Neuronal stem cell (in vitro differentiated cells): ENCODE measurements at regions not wholly inside any gene's neighbourhood (a gene's known extent, or its start where the extent isn't known, plus 50 kb on each side); places are given as distances from the start of the nearest gene placed in this dataset.
A peak's percentile ranks its signal among the peaks of the same experiment; 100 is the strongest.

ENCODE experiments used
- DNase-seq: peaks from one replicate; pipeline ENCODE4 v3.0.0-alpha.2; 2013; ENCODE audit warnings: low spot score
- H2AFZ ChIP-seq: one replicate; pipeline ENCODE4 v1.6.1; 2013; ENCODE audit warnings: mild to moderate bottlenecking, low read length, inconsistent platforms
- H2AK5ac ChIP-seq: 2 replicates; pipeline ENCODE4 v1.6.1; 2013; ENCODE audit warnings: low read depth, mild to moderate bottlenecking, inconsistent platforms, low read length, moderate library complexity, mixed read lengths
- H2BK120ac ChIP-seq: 2 replicates; pipeline ENCODE4 v1.6.1; 2013; ENCODE audit warnings: low read depth, mild to moderate bottlenecking, inconsistent platforms, low read length, moderate library complexity, mixed read lengths
- H2BK12ac ChIP-seq: one replicate; pipeline ENCODE4 v1.6.1; 2013; ENCODE audit warnings: low read length, inconsistent platforms
- H2BK15ac ChIP-seq: 2 replicates; pipeline ENCODE4 v1.6.1; 2013; ENCODE audit warnings: mild to moderate bottlenecking, low read length, inconsistent platforms, mixed read lengths
- H2BK5ac ChIP-seq: one replicate; pipeline ENCODE4 v1.6.1; 2013; ENCODE audit warnings: inconsistent platforms, mild to moderate bottlenecking, low read length, moderate library complexity
- H3K14ac ChIP-seq: one replicate; pipeline ENCODE4 v1.6.1; 2013; ENCODE audit warnings: low read length, inconsistent platforms
- H3K18ac ChIP-seq: 2 replicates; pipeline ENCODE4 v1.6.1; 2013; ENCODE audit warnings: low read length, inconsistent platforms
- H3K23ac ChIP-seq: 2 replicates; pipeline ENCODE4 v1.6.1; 2013; ENCODE audit warnings: low read depth, mild to moderate bottlenecking, mixed read lengths, low read length, inconsistent platforms; ENCODE audit not compliant: poor library complexity
- H3K27ac ChIP-seq: replicated peaks from 3 replicates; pipeline ENCODE4 v1.5.1; 2013; ENCODE audit warnings: low read length, inconsistent platforms
- H3K27me3 ChIP-seq, 3 experiments: 2 replicates each; pipeline ENCODE4 v1.6.1; 2013; ENCODE audit warnings: low read length in 3 of 3, mild to moderate bottlenecking in 2 of 3, inconsistent platforms in 1 of 3, low read depth in 1 of 3, mixed read lengths in 1 of 3, moderate library complexity in 1 of 3; ENCODE audit not compliant: control insufficient read depth in 3 of 3, insufficient read depth in 3 of 3
- H3K36me3 ChIP-seq, 2 donors: replicated peaks in 1 of 2; 2 replicates each; pipeline ENCODE4 v1.6.1; 2013; ENCODE audit warnings: low read length in 2 of 2; ENCODE audit not compliant: control insufficient read depth in 2 of 2, insufficient read depth in 2 of 2
- H3K4ac ChIP-seq: 2 replicates; pipeline ENCODE4 v1.6.1; 2013; ENCODE audit warnings: inconsistent platforms, mild to moderate bottlenecking, low read length, moderate library complexity
- H3K4me1 ChIP-seq, 2 donors: 1 replicate in 1 of 2; 2 replicates in 1 of 2; pipeline ENCODE4 v1.6.1; 2013; ENCODE audit warnings: low read length in 2 of 2, low read depth in 1 of 2; ENCODE audit not compliant: control insufficient read depth in 2 of 2, insufficient read depth in 1 of 2
- H3K4me2 ChIP-seq: one replicate; pipeline ENCODE4 v1.6.1; 2013; ENCODE audit warnings: mild to moderate bottlenecking, low read length, inconsistent platforms; ENCODE audit not compliant: insufficient read depth, poor library complexity, severe bottlenecking
- H3K4me3 ChIP-seq, 2 donors: 2 replicates each; pipeline ENCODE4 v1.5.1; 2013; ENCODE audit warnings: low read length in 2 of 2, mild to moderate bottlenecking in 2 of 2, inconsistent platforms in 1 of 2, moderate library complexity in 1 of 2
- H3K79me1 ChIP-seq: one replicate; pipeline ENCODE4 v1.6.1; 2013; ENCODE audit warnings: low read depth, mild to moderate bottlenecking, inconsistent platforms, low read length, moderate library complexity
- H3K9ac ChIP-seq: one replicate; pipeline ENCODE4 v1.6.1; 2013; ENCODE audit warnings: mild to moderate bottlenecking, low read depth, low read length, inconsistent platforms; ENCODE audit not compliant: poor library complexity
- H3K9me3 ChIP-seq, 2 donors: replicated peaks in 1 of 2; 2 replicates each; pipeline versions ENCODE3 to v1.6.1; 2013; ENCODE audit warnings: low read length in 2 of 2, mild to moderate bottlenecking in 2 of 2, inconsistent platforms in 1 of 2, low read depth in 1 of 2, mixed read lengths in 1 of 2, moderate library complexity in 1 of 2; ENCODE audit not compliant: control insufficient read depth in 2 of 2, insufficient read depth in 1 of 2
- H4K8ac ChIP-seq: one replicate; pipeline ENCODE4 v1.6.1; 2013; ENCODE audit warnings: low read depth, mild to moderate bottlenecking, inconsistent platforms, low read length, moderate library complexity
- H4K91ac ChIP-seq: one replicate; pipeline ENCODE4 v1.6.1; 2013; ENCODE audit warnings: low read length, low read depth, mild to moderate bottlenecking, inconsistent platforms; ENCODE audit not compliant: poor library complexity
- WGBS, 2 donors: extraction: QIAGEN DNeasy Blood & Tissue Kit; methylation state at CpG; one replicate each; pipeline ENCODE4 v1.1.7; 2013; ENCODE audit warnings: missing lambda C conversion rate in 2 of 2, mixed read lengths in 1 of 2; ENCODE audit not compliant: insufficient read length in 2 of 2, insufficient replicate concordance in 1 of 2; ENCODE audit errors: extremely low coverage in 2 of 2; 5-methylcytosine and 5-hydroxymethylcytosine counted together

- Histone ChIP-seq H3K9ac (no peak overlapping the region), H4K91ac (no peak overlapping the region), H2BK15ac (no peak overlapping the region), H3K79me1 (no peaks in the 10 kb centered on the region), H2AFZ (peak overlapping the region; percentile 70), H3K36me3 (no peaks in the 10 kb centered on the region), H3K4me3 (no peak overlapping the region), H2BK5ac (no peak overlapping the region), H3K4ac (no peak overlapping the region), H3K18ac (no peak overlapping the region), H3K14ac (no peak overlapping the region), H3K4me1 (peaks cover 6 to 8% of the 10 kb centered on the region in 2 donors), H2BK12ac (no peak overlapping the region), H4K8ac (no peak overlapping the region), H2BK120ac (no peak overlapping the region), H2AK5ac (no peak overlapping the region), H3K27me3 (no peaks in the 10 kb centered on the region), H3K27ac (no peak overlapping the region), H3K23ac (no peak overlapping the region), H3K9me3 (no peaks in the 10 kb centered on the region), H3K4me2 (no peak overlapping the region)
- WGBS, 2 donors, result no CpG with 5 or more reads among the region's 3 CpGs
- DNase-seq, result peak; percentile 49
Observed at GRCh38 chr3:110576960-110577359, 494.7 kb upstream of the NECTIN3 start.

DNA sequence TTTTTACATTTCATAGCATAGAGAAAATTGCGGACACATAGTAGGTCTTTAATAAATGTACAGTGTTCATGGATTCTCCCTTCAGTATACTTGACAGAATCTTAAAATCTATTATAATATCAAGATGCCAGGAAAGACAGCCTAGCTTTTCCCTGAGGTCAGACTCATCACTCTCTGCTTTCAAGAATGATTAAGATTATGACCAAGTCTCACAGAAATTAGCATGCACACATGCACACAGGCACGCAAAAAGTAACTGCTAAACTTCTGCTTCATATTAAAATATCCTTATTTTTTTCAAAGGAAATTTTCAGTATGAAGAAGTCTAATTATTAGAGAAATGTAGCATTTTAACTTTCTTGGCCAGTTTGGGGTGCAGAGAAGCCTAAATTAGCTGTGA, 493.8 kb upstream of the NECTIN3 start:
- Histone ChIP-seq H2AK5ac (no peak overlapping the region), H2BK15ac (no peak overlapping the region), H3K27me3 (no peaks in the 10 kb centered on the region), H4K91ac (no peak overlapping the region), H3K9ac (no peak overlapping the region), H3K14ac (no peak overlapping the region), H3K79me1 (no peaks in the 10 kb centered on the region), H3K23ac (no peak overlapping the region), H3K18ac (no peak overlapping the region), H2BK12ac (no peak overlapping the region), H2AFZ (no peak overlapping the region), H3K4me1 (peaks cover 6 to 8% of the 10 kb centered on the region in 2 donors), H3K4ac (no peak overlapping the region), H3K36me3 (no peaks in the 10 kb centered on the region), H2BK5ac (no peak overlapping the region), H3K4me3 (no peak overlapping the region), H2BK120ac (no peak overlapping the region), H3K27ac (no peak overlapping the region), H4K8ac (no peak overlapping the region), H3K4me2 (no peak overlapping the region), H3K9me3 (no peaks in the 10 kb centered on the region)
- no CpG with 5 or more reads among the region's 2 CpGs for WGBS, 2 donors
- DNase-seq, result no peak

GRCh38 chr3:110579840-110580550, 491.6 kb upstream of the NECTIN3 start:
- no peak for DNase-seq
- no peak overlapping the region for H3K27ac ChIP-seq
- H3K4me2 ChIP-seq, result no peak overlapping the region
- H3K23ac ChIP-seq, result no peak overlapping the region
- H2BK120ac ChIP-seq, result no peak overlapping the region
- no peak overlapping the region for H3K4ac ChIP-seq
- no peak overlapping the region for H2BK15ac ChIP-seq
- H3K4me3 ChIP-seq, result no peak overlapping the region
- no peak overlapping the region for H4K91ac ChIP-seq
- H3K36me3 ChIP-seq, result no peaks in the 10 kb centered on the region
- no CpG with 5 or more reads among the region's 4 CpGs for WGBS, 2 donors
- peak overlapping the region; percentile 56 for H2AFZ ChIP-seq
- peaks cover 8 to 11% of the 10 kb centered on the region in 2 donors for H3K4me1 ChIP-seq
- H3K9ac ChIP-seq, result no peak overlapping the region
- no peak overlapping the region for H3K14ac ChIP-seq
- H4K8ac ChIP-seq, result no peak overlapping the region
- no peak overlapping the region for H3K18ac ChIP-seq
- no peak overlapping the region for H2AK5ac ChIP-seq
- no peak overlapping the region for H2BK12ac ChIP-seq
- H3K9me3 ChIP-seq, result no peaks in the 10 kb centered on the region
- no peaks in the 10 kb centered on the region for H3K79me1 ChIP-seq
- no peaks in the 10 kb centered on the region for H3K27me3 ChIP-seq
- H2BK5ac ChIP-seq, result no peak overlapping the region

- no peak overlapping the region for H3K18ac ChIP-seq
- no peak overlapping the region for H2BK5ac ChIP-seq
- no CpG with 5 or more reads among the region's 3 CpGs for WGBS, 2 donors
- no peak overlapping the region for H2AK5ac ChIP-seq
- H2AFZ ChIP-seq, result no peak overlapping the region
- H3K9ac ChIP-seq, result no peak overlapping the region
- no peaks in the 10 kb centered on the region for H3K79me1 ChIP-seq
- H3K4ac ChIP-seq, result no peak overlapping the region
- H3K9me3 ChIP-seq, result no peaks in the 10 kb centered on the region
- H3K4me2 ChIP-seq, result no peak overlapping the region
- no peak overlapping the region for H3K4me3 ChIP-seq
- no peak overlapping the region for H3K27ac ChIP-seq
- H4K8ac ChIP-seq, result no peak overlapping the region
- no peaks in the 10 kb centered on the region for H3K36me3 ChIP-seq
- no peak overlapping the region for H3K14ac ChIP-seq
- no peak overlapping the region for H2BK12ac ChIP-seq
- no peak overlapping the region for H4K91ac ChIP-seq
- H3K4me1 ChIP-seq, result peaks cover 2 to 4% of the 10 kb centered on the region in 2 donors
- H2BK120ac ChIP-seq, result no peak overlapping the region
- peak; percentile 45 for DNase-seq
- H3K23ac ChIP-seq, result no peak overlapping the region
- H2BK15ac ChIP-seq, result no peak overlapping the region
- H3K27me3 ChIP-seq, result no peaks in the 10 kb centered on the region
Observed at GRCh38 chr3:110583373-110583935, 488.2 kb upstream of the NECTIN3 start.
